ENCODE measurements at regions not wholly inside any gene's neighbourhood (a gene's known extent, or its start where the extent isn't known, plus 50 kb on each side); places are given as distances from the start of the nearest gene placed in this dataset.

- H3K79me2 ChIP-seq (ENCODE audit: control insufficient read depth, insufficient read depth, low read length), result no peaks in the 10 kb centered on the region
- peaks cover 0 to 9% of the 10 kb centered on the region in 2 experiments; a peak in 1 of 5 replicates for H3K27me3 ChIP-seq (ENCODE audit: control insufficient read depth in 2 of 2, insufficient read depth in 2 of 2, low read length in 2 of 2)
- no peak for ATAC-seq
- H3K9ac ChIP-seq (ENCODE audit: insufficient read depth in 1 of 2, low read depth in 2 of 2, low read length in 2 of 2), result no peak overlapping the region
- 0% methylated on average over 1 of the region's 1 CpG for WGBS (ENCODE audit: insufficient coverage, low coverage, missing lambda C conversion rate)
- no peaks in the 10 kb centered on the region for H3K9me1 ChIP-seq (ENCODE audit: control insufficient read depth, insufficient read depth, low read length)
- intact Hi-C loops (cut with micrococcal nuclease), result loop anchor here (10.0 kb wide), 1 partner anchor 197 kb away; the partner anchor contains the start of gene ATXN1
- no TSS peak for BruUV-seq (replicated peaks)
- no peaks in the 10 kb centered on the region for H3K36me3 ChIP-seq (ENCODE audit: control insufficient read depth, insufficient read depth, low read length)
- no peak overlapping the region for H3K4me2 ChIP-seq (ENCODE audit: insufficient read depth, low read length)
- in situ Hi-C loops (cut with MboI), result no loop called here
- H3K4me1 ChIP-seq (replicated peaks in 1 of 2; ENCODE audit: control insufficient read depth in 2 of 2, insufficient read depth in 2 of 2, low read length in 2 of 2), result no peaks in the 10 kb centered on the region
- TF ChIP-seq GTF2B (IDR thresholded peaks at IDR 0.05; ENCODE audit: extremely low read depth, insufficient read length) (no peak), GABPB1 (CRISPR knock-in tag; IDR thresholded peaks at IDR 0.05) (no peak), MTA2 (IDR thresholded peaks at IDR 0.05; ENCODE audit: low read depth) (no peak), ZBTB33 (CRISPR knock-in tag; IDR thresholded peaks at IDR 0.05) (no peak), NCOA2 (IDR thresholded peaks at IDR 0.05; ENCODE audit: partially characterized antibody in 2 of 2) (no peak), RAD51 (IDR thresholded peaks at IDR 0.05; ENCODE audit: borderline replicate concordance, low read depth) (no peak), CBFA2T3 (IDR thresholded peaks at IDR 0.05) (no peak), NKRF (IDR thresholded peaks at IDR 0.05; ENCODE audit: borderline replicate concordance) (no peak), CREB1 (IDR thresholded peaks at IDR 0.05) (no peak), CREB1 (CRISPR knock-in tag; IDR thresholded peaks at IDR 0.05) (no peak), IRF2 (CRISPR knock-in tag; IDR thresholded peaks at IDR 0.05) (no peak), PTBP1 (IDR thresholded peaks at IDR 0.05; ENCODE audit: low read depth, low read length) (no peak)
- POLR2A ChIA-PET, result no interaction called here
- DNase-seq (ENCODE audit: extremely low read depth in 1 of 4, low spot score in 3 of 4), result no peak
- H4K20me1 ChIP-seq (replicated peaks; ENCODE audit: control insufficient read depth, insufficient read depth, low read length), result no peaks in the 10 kb centered on the region
- no peak for FAIRE-seq
- CTCF ChIA-PET (ENCODE audit: low intra/inter-chr PET ratio), result no interaction called here
- H3K4me3 ChIP-seq, result no peak overlapping the region
- no peak overlapping the region for H2AFZ ChIP-seq (ENCODE audit: low read depth, low read length)
- H3K9me3 ChIP-seq (replicated peaks; ENCODE audit: control insufficient read depth, insufficient read depth, low read depth, low read length), result no peaks in the 10 kb centered on the region
- H3K27ac ChIP-seq (ENCODE audit: extremely low read depth, low read depth, low read length), result no peak overlapping the region
Measured at GRCh38 chr6:16961577-16961976, 140.3 kb upstream of the STMND1 start.

Measured in K562 (cell line).